ENCODE measurements at regions not wholly inside any gene's neighbourhood (a gene's known extent, or its start where the extent isn't known, plus 50 kb on each side); places are given as distances from the start of the nearest gene placed in this dataset.

GRCh38 chr18:2146092-2146491, 425.2 kb downstream of the METTL4 start:
- H3K36me3 ChIP-seq, result no peaks in the 10 kb centered on the region
- no peak for DNase-seq
- H3K27me3 ChIP-seq (ENCODE audit: insufficient read depth, low read depth, severe bottlenecking), result no peaks in the 10 kb centered on the region
- no peak overlapping the region for H3K4me3 ChIP-seq (ENCODE audit: low read depth, low read length)
- no peaks in the 10 kb centered on the region for H3K9me3 ChIP-seq (ENCODE audit: severe bottlenecking)
- no peak for TF ChIP-seq CTCF (IDR thresholded peaks at IDR 0.05; ENCODE audit: low read depth, low read length)
- no peak overlapping the region for H3K27ac ChIP-seq

- Histone ChIP-seq H3K27me3 (ENCODE audit: insufficient read depth, low read depth, severe bottlenecking) (no peaks in the 10 kb centered on the region), H3K9me3 (ENCODE audit: severe bottlenecking) (no peaks in the 10 kb centered on the region), H3K36me3 (no peaks in the 10 kb centered on the region), H3K4me3 (ENCODE audit: low read depth, low read length) (no peak overlapping the region), H3K27ac (no peak overlapping the region)
- DNase-seq, result no peak
- no peak for TF ChIP-seq CTCF (IDR thresholded peaks at IDR 0.05; ENCODE audit: low read depth, low read length)
Observed at GRCh38 chr18:2146754-2147153, 424.6 kb downstream of the METTL4 start.

- no peak for DNase-seq
- Histone ChIP-seq H3K4me3 (ENCODE audit: low read depth, low read length) (no peak overlapping the region), H3K36me3 (no peaks in the 10 kb centered on the region), H3K9me3 (ENCODE audit: severe bottlenecking) (no peaks in the 10 kb centered on the region), H3K27me3 (ENCODE audit: insufficient read depth, low read depth, severe bottlenecking) (no peaks in the 10 kb centered on the region), H3K27ac (no peak overlapping the region)
- no peak for TF ChIP-seq CTCF (IDR thresholded peaks at IDR 0.05; ENCODE audit: low read depth, low read length)
Observed at GRCh38 chr18:2147476-2148230, 423.7 kb downstream of the METTL4 start.

GRCh38 chr18:2148823-2149222, 422.5 kb downstream of the METTL4 start:
- Histone ChIP-seq H3K4me3 (ENCODE audit: low read depth, low read length) (no peak overlapping the region), H3K36me3 (no peaks in the 10 kb centered on the region), H3K27ac (no peak overlapping the region), H3K27me3 (ENCODE audit: insufficient read depth, low read depth, severe bottlenecking) (no peaks in the 10 kb centered on the region), H3K9me3 (ENCODE audit: severe bottlenecking) (no peaks in the 10 kb centered on the region)
- DNase-seq, result no peak
- TF ChIP-seq CTCF (IDR thresholded peaks at IDR 0.05; ENCODE audit: low read depth, low read length), result no peak

- Histone ChIP-seq H3K9me3 (ENCODE audit: severe bottlenecking) (no peaks in the 10 kb centered on the region), H3K4me3 (ENCODE audit: low read depth, low read length) (no peak overlapping the region), H3K36me3 (no peaks in the 10 kb centered on the region), H3K27me3 (ENCODE audit: insufficient read depth, low read depth, severe bottlenecking) (no peaks in the 10 kb centered on the region), H3K27ac (no peak overlapping the region)
- no peak for TF ChIP-seq CTCF (IDR thresholded peaks at IDR 0.05; ENCODE audit: low read depth, low read length)
- DNase-seq, result no peak
Observed at GRCh38 chr18:2150566-2150965, 420.7 kb downstream of the METTL4 start.

- no peak for DNase-seq
- Histone ChIP-seq H3K9me3 (ENCODE audit: severe bottlenecking) (peaks cover 3% of the 10 kb centered on the region), H3K27ac (no peak overlapping the region), H3K4me3 (ENCODE audit: low read depth, low read length) (no peak overlapping the region), H3K27me3 (ENCODE audit: insufficient read depth, low read depth, severe bottlenecking) (no peaks in the 10 kb centered on the region), H3K36me3 (no peaks in the 10 kb centered on the region)
- TF ChIP-seq CTCF (IDR thresholded peaks at IDR 0.05; ENCODE audit: low read depth, low read length), result no peak
Observed at GRCh38 chr18:2154278-2154677, 417.0 kb downstream of the METTL4 start.
